ENCODE measurements at regions not wholly inside any gene's neighbourhood (a gene's known extent, or its start where the extent isn't known, plus 50 kb on each side); places are given as distances from the start of the nearest gene placed in this dataset.

GRCh38 chr5:159631001-159631400 is 285.3 kb upstream of the ADRA1B start (continued):
- TF ChIP-seq MLLT1 (IDR thresholded peaks at IDR 0.05): no peak
- TF ChIP-seq ZFX (CRISPR knock-in tag; IDR thresholded peaks at IDR 0.05): no peak
- no peak for TF ChIP-seq ZNF445 (CRISPR knock-in tag; IDR thresholded peaks at IDR 0.05; ENCODE audit: low read depth)
- no peak for TF ChIP-seq JUN (IDR thresholded peaks at IDR 0.05; ENCODE audit: borderline replicate concordance, low read depth, low read length)
- TF ChIP-seq JUN (CRISPR knock-in tag; IDR thresholded peaks at IDR 0.05; ENCODE audit: borderline replicate concordance): no peak
- no peak for TF ChIP-seq RFX5 (IDR thresholded peaks at IDR 0.05; ENCODE audit: low read depth, low read length)

GRCh38 chr5:159632866-159633265 is 283.4 kb upstream of the ADRA1B start:
- no peaks in the 10 kb centered on the region for H3K36me3 ChIP-seq (ENCODE audit: control insufficient read depth, insufficient read depth, low read length)
- H3K9me1 ChIP-seq (ENCODE audit: control insufficient read depth, insufficient read depth, low read length): no peaks in the 10 kb centered on the region
- no peaks in the 10 kb centered on the region; a peak in 2 of 5 replicates for H3K4me1 ChIP-seq (replicated peaks in 1 of 2; ENCODE audit: control insufficient read depth in 2 of 2, insufficient read depth in 2 of 2, low read length in 2 of 2)
- no peak for DNase-seq (ENCODE audit: extremely low read depth in 1 of 4, low spot score in 3 of 4)
- H3K9me3 ChIP-seq (replicated peaks; ENCODE audit: control insufficient read depth, insufficient read depth, low read depth, low read length): no peaks in the 10 kb centered on the region
- FAIRE-seq: no peak
- ATAC-seq: no peak
- no peak overlapping the region for H2AFZ ChIP-seq (ENCODE audit: low read depth, low read length)
- no peaks in the 10 kb centered on the region for H4K20me1 ChIP-seq (replicated peaks; ENCODE audit: control insufficient read depth, insufficient read depth, low read length)
- intact Hi-C loops (cut with micrococcal nuclease): no loop called here
- no peaks in the 10 kb centered on the region for H3K27me3 ChIP-seq (ENCODE audit: control insufficient read depth in 2 of 2, insufficient read depth in 2 of 2, low read length in 2 of 2)
- H3K4me2 ChIP-seq (ENCODE audit: insufficient read depth, low read length): no peak overlapping the region
- POLR2A ChIA-PET: interaction anchor here (0.8 kb wide), 1 partner anchor 8 kb away, joined by 5 read pairs; no protein-coding TSS in a partner anchor
- TF ChIP-seq ZNF740 (CRISPR knock-in tag; IDR thresholded peaks at IDR 0.05): no peak
- no peak for TF ChIP-seq ZNF740 (tag; IDR thresholded peaks at IDR 0.05)
- TF ChIP-seq PML (IDR thresholded peaks at IDR 0.05; ENCODE audit: low read length): no peak
- no peak for TF ChIP-seq NELFE (IDR thresholded peaks at IDR 0.05; ENCODE audit: insufficient read depth, insufficient read length)
- no peak for TF ChIP-seq ERF (CRISPR knock-in tag; IDR thresholded peaks at IDR 0.05)
- no peak for TF ChIP-seq FOXA3 (CRISPR knock-in tag; conservative IDR thresholded peaks at IDR 0.05 in 1 of 2, IDR thresholded peaks at IDR 0.05 in 1 of 2)
- no peak for TF ChIP-seq FIP1L1 (IDR thresholded peaks at IDR 0.05; ENCODE audit: low read depth, low read length, poor library complexity, severe bottlenecking)
- TF ChIP-seq EP400 (IDR thresholded peaks at IDR 0.05): no peak
- TF ChIP-seq PHB (CRISPR knock-in tag; IDR thresholded peaks at IDR 0.05): no peak
- no peak for TF ChIP-seq BDP1 (IDR thresholded peaks at IDR 0.05; ENCODE audit: insufficient read depth, insufficient read length)
- no peak for TF ChIP-seq POLR2AphosphoS2 (IDR thresholded peaks at IDR 0.05; ENCODE audit: low read length)
- TF ChIP-seq ZNF140 (CRISPR knock-in tag; IDR thresholded peaks at IDR 0.05): no peak
- no peak for TF ChIP-seq YY1 (IDR thresholded peaks at IDR 0.05; ENCODE audit: borderline replicate concordance in 1 of 3, control insufficient read depth in 1 of 3, extremely low read depth in 1 of 3, insufficient read depth in 3 of 3, insufficient read length in 1 of 3, insufficient replicate concordance in 2 of 3, low read depth in 1 of 3, low read length in 2 of 3)
- no peak for TF ChIP-seq EHMT2 (IDR thresholded peaks at IDR 0.05)
- no peak overlapping the region for H3K27ac ChIP-seq (ENCODE audit: extremely low read depth, low read depth, low read length)
- no peaks in the 10 kb centered on the region for H3K79me2 ChIP-seq (ENCODE audit: control insufficient read depth, insufficient read depth, low read length)
- BruUV-seq (replicated peaks): no TSS peak
- WGBS (ENCODE audit: insufficient coverage, low coverage, missing lambda C conversion rate): 30% methylated on average over 3 of the region's 3 CpGs
- in situ Hi-C loops (cut with MboI): no loop called here
- CTCF ChIA-PET (ENCODE audit: low intra/inter-chr PET ratio): no interaction called here
- no peak overlapping the region for H3K9ac ChIP-seq (ENCODE audit: insufficient read depth in 1 of 2, low read depth in 2 of 2, low read length in 2 of 2)
- H3K4me3 ChIP-seq: no peak overlapping the region
